ENCODE measurements at regions not wholly inside any gene's neighbourhood (a gene's known extent, or its start where the extent isn't known, plus 50 kb on each side); places are given as distances from the start of the nearest gene placed in this dataset.

DNA sequence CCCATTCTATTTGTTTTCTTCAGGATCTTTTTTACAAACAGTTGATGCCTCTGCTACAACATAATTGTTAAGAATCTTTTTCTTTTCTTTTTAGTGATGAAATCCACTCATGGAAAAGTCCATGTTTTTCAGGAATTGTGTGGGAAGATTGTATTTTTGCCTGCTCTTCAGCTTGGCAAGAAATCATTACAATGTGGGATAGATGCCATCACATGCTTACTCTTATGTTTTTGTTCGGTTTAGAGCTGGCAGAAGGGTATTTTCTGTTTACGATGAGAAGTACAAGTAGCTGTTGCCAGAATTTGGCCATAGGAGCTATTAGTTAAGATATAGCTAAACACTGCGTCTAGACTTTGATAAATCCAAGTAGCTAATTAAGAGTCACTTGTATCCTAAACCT is 2585.3 kb downstream of the ARAP2 start:
- Mint-ChIP-seq H3K36me3 (ENCODE audit: low read depth) (no peaks in the 10 kb centered on the region), H3K27ac (no peak overlapping the region), H3K27me3 (ENCODE audit: low read depth) (no peaks in the 10 kb centered on the region), H3K4me3 (no peak overlapping the region), H3K9me3 (peaks cover 23% of the 10 kb centered on the region), H3K4me1 (ENCODE audit: low read depth) (no peaks in the 10 kb centered on the region)
- intact Hi-C loops (cut with micrococcal nuclease): no loop called here
- CTCF ChIA-PET: no interaction called here
- no peak for DNase-seq

DNA sequence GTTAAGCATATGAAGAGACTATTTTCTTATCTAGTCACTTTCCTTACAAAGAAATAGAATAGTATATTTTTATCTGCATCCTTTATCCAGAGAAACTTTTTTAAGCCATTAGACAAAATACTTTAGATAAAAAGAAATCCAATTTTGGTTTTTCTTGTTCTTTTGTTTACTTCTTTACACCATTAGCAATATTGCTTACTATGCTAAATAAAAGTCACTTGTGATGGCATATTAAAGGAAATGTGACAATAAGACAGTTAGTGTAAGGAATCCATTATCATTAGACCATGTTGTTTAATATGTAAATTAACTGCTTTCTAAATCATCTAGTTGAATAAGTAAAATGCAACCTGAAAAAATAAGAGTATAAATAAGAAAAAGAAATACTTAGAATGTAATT is 2582.7 kb downstream of the ARAP2 start:
- intact Hi-C loops (cut with micrococcal nuclease): no loop called here
- DNase-seq: no peak
- H3K4me3 Mint-ChIP-seq: no peak overlapping the region
- H3K27me3 Mint-ChIP-seq (ENCODE audit: low read depth): no peaks in the 10 kb centered on the region
- H3K4me1 Mint-ChIP-seq (ENCODE audit: low read depth): no peaks in the 10 kb centered on the region
- H3K27ac Mint-ChIP-seq: no peak overlapping the region
- peaks cover 43% of the 10 kb centered on the region for H3K9me3 Mint-ChIP-seq
- no peaks in the 10 kb centered on the region for H3K36me3 Mint-ChIP-seq (ENCODE audit: low read depth)
- CTCF ChIA-PET: no interaction called here

DNA sequence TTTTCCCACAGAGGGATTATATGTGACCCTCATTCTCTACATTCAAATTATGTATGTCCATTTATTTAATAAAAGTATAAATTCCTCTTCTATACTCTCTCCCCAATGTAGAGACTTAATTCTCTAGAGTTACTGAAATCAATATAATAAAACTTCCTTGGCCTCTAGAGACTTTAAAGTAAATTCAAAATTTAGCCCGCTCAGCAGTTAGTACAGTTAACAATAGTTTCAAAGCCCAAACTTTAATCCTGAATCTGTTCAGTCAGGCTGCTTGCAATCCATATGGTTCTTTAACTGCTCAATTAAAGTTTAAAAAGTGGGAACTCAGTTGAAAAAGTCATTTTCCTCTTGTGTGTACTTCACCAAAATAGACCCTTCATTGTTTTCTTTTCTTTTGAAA is 2558.4 kb downstream of the ARAP2 start:
- H3K9me3 Mint-ChIP-seq: peaks cover 7% of the 10 kb centered on the region
- no peaks in the 10 kb centered on the region for H3K27me3 Mint-ChIP-seq (ENCODE audit: low read depth)
- CTCF ChIA-PET: no interaction called here
- intact Hi-C loops (cut with micrococcal nuclease): no loop called here
- no peak overlapping the region for H3K27ac Mint-ChIP-seq
- no peaks in the 10 kb centered on the region for H3K36me3 Mint-ChIP-seq (ENCODE audit: low read depth)
- no peak for DNase-seq
- no peaks in the 10 kb centered on the region for H3K4me1 Mint-ChIP-seq (ENCODE audit: low read depth)
- H3K4me3 Mint-ChIP-seq: no peak overlapping the region

DNA sequence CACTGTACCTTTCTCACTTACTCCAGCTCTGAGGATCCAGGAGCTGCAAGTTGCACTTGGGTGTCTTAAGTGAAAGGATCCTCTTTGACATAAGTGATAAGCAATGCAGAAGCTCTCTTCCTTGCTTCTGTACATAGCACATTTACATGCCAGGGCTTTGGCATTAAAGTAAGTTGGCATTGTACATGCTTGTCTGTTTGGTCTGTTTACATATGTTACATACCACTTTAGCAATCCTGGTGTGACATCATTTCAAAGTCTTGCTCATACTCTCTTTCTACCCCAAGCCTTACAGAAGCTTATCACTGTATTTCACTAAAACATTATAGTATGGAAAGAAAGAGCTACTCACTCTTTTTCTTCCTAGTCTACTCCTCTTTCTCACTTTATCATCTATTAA is 2548.3 kb downstream of the ARAP2 start:
- no peaks in the 10 kb centered on the region for H3K36me3 Mint-ChIP-seq (ENCODE audit: low read depth)
- intact Hi-C loops (cut with micrococcal nuclease): no loop called here
- CTCF ChIA-PET: no interaction called here

DNA sequence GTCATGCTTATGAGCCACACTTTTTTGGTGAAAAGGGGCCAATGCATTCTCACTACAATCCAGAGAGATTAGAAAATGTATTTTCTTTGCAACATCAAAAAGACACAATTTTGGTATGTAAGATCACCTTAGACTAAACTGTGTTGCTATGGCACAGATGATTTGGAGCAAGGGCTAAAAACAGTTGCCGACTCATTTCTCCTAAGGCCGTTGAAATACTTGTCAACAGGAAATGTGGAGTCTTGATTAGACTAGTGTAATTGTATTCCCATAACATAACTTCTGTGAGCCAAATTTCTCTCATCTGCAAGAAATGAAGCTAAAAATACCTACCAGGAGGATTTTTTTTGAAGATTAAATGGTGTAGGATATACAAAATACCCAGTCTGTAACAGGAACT is 2547.7 kb downstream of the ARAP2 start:
- Mint-ChIP-seq H3K36me3 (ENCODE audit: low read depth) (no peaks in the 10 kb centered on the region), H3K4me1 (ENCODE audit: low read depth) (no peaks in the 10 kb centered on the region), H3K27me3 (ENCODE audit: low read depth) (no peaks in the 10 kb centered on the region), H3K9me3 (peaks cover 6% of the 10 kb centered on the region), H3K4me3 (no peak overlapping the region), H3K27ac (no peak overlapping the region)
- CTCF ChIA-PET: no interaction called here
- no peak for DNase-seq
- intact Hi-C loops (cut with micrococcal nuclease): no loop called here

More for the DNA sequence above, 2548.3 kb downstream of the ARAP2 start:
- H3K4me3 Mint-ChIP-seq: no peak overlapping the region
- peaks cover 6% of the 10 kb centered on the region for H3K9me3 Mint-ChIP-seq
- no peak for DNase-seq
- H3K4me1 Mint-ChIP-seq (ENCODE audit: low read depth): no peaks in the 10 kb centered on the region
- H3K27me3 Mint-ChIP-seq (ENCODE audit: low read depth): no peaks in the 10 kb centered on the region
- H3K27ac Mint-ChIP-seq: no peak overlapping the region

DNA sequence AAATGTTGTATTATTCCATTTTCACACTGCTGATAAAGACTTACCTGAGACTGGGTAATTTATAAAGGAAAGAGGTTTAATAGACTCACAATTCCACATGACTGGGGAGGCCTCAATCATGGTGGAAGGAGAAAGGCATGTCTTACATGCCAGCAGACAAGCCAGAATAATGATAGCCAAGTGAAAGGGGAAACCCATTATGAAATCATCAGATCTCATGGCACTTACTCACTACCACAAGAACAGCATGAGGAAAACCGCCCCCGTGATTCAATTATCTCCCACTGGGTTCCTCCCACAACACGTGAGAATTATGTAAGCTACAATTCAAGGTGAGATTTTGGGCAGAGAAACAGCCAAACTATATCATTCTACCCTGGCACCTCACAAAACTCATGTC is 2535.1 kb downstream of the ARAP2 start:
- CTCF ChIA-PET: no interaction called here
- H3K27ac Mint-ChIP-seq: no peak overlapping the region
- no peak for DNase-seq
- no peaks in the 10 kb centered on the region for H3K4me1 Mint-ChIP-seq (ENCODE audit: low read depth)
- H3K36me3 Mint-ChIP-seq (ENCODE audit: low read depth): no peaks in the 10 kb centered on the region
- intact Hi-C loops (cut with micrococcal nuclease): no loop called here
- no peak overlapping the region for H3K4me3 Mint-ChIP-seq
- peaks cover 9% of the 10 kb centered on the region for H3K9me3 Mint-ChIP-seq
- H3K27me3 Mint-ChIP-seq (ENCODE audit: low read depth): no peaks in the 10 kb centered on the region

DNA sequence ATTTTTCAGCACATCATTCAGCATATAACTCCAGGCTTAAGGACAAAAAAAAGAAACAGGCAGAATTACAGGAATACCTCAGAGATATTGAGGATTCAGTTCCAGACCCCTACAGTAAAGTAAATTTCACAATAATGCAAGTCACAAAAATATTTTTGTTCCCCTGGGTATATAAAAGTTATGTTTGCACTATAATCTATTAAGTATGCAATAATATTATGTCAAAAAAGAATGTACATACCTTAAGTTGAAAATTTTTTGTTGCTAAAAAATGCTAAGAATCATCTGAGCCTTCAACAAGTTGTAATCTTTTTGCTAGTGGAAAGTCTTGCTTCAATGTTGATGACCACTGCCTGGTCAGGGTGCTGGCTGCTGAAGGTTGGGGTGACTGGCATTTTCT is 2532.5 kb downstream of the ARAP2 start:
- H3K4me1 Mint-ChIP-seq (ENCODE audit: low read depth): no peaks in the 10 kb centered on the region
- no peak for DNase-seq
- intact Hi-C loops (cut with micrococcal nuclease): no loop called here
- H3K9me3 Mint-ChIP-seq: peaks cover 9% of the 10 kb centered on the region
- H3K27ac Mint-ChIP-seq: no peak overlapping the region
- H3K27me3 Mint-ChIP-seq (ENCODE audit: low read depth): no peaks in the 10 kb centered on the region
- CTCF ChIA-PET: no interaction called here
- no peaks in the 10 kb centered on the region for H3K36me3 Mint-ChIP-seq (ENCODE audit: low read depth)
- no peak overlapping the region for H3K4me3 Mint-ChIP-seq

DNA sequence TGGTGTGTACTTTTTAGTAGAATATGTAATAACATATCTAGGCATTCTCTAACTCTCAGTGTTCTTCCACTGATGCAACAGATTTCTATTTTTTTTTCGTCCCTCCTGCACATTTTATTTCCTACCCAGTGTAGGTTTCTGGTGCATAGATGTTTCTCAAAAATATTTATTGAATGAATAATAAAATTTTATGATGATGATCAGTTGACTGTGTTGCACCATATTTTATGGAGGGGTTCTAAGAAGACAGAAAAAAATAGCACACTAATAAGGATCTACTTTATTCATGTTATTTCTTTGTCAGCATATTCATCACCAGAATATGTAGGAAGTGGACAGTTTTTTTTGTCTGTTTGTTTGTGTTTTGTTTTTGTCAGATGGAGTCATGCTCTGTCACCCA is 2529.3 kb downstream of the ARAP2 start:
- intact Hi-C loops (cut with micrococcal nuclease): no loop called here
- no peaks in the 10 kb centered on the region for H3K36me3 Mint-ChIP-seq (ENCODE audit: low read depth)
- H3K4me1 Mint-ChIP-seq (ENCODE audit: low read depth): no peaks in the 10 kb centered on the region
- CTCF ChIA-PET: no interaction called here
- no peak overlapping the region for H3K27ac Mint-ChIP-seq
- H3K4me3 Mint-ChIP-seq: no peak overlapping the region
- H3K9me3 Mint-ChIP-seq: peaks cover 6% of the 10 kb centered on the region
- H3K27me3 Mint-ChIP-seq (ENCODE audit: low read depth): no peaks in the 10 kb centered on the region
- no peak for DNase-seq

DNA sequence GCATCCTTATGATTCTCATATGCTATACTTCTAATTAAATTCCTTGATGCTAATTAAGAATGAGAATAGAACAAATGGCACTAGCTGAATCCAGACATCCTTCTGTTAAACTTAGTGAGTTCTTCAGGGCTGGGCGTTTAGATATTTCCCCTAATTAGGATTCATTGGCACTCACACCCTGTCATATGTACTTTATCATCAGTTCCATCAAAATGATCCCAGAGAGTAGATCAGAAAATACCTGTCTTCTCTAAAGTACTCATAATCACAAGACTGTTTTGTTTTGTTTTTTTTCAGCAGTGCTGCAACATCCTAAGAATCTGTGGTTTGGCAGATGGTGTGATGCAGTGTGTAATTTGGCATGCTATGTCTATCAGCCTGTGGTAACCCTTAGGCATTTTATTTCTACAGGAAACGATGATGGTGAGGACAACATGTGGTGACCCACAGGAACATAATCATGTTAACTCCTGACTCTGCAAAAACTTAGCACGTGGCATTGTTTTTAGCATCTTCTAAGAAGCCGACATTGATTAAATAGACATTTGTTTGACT is 2528.4 kb downstream of the ARAP2 start:
- DNase-seq: no peak
- intact Hi-C loops (cut with micrococcal nuclease): no loop called here
- no peaks in the 10 kb centered on the region for H3K27me3 Mint-ChIP-seq (ENCODE audit: low read depth)
- CTCF ChIA-PET: no interaction called here
- no peak overlapping the region for H3K27ac Mint-ChIP-seq
- H3K4me3 Mint-ChIP-seq: no peak overlapping the region
- H3K9me3 Mint-ChIP-seq: peaks cover 6% of the 10 kb centered on the region
- no peaks in the 10 kb centered on the region for H3K4me1 Mint-ChIP-seq (ENCODE audit: low read depth)
- no peaks in the 10 kb centered on the region for H3K36me3 Mint-ChIP-seq (ENCODE audit: low read depth)

DNA sequence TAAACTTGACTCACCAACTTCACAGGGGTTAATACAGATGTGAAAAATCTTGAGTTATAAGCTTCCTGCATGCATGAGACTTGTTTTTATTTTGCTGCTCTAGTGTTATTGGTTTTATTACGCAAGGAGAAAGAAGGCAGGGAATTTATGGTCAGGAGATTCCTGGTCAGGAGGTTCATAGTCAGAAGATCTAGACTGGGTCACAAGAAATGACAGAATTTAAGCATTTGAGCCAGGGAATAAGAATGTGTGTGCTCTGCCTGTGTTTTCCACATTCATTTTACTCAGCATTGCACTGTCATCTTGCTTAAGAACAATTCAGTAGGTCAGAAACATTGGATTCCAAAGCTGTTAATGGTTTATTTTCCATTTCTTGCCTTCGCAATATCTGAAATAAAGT is 2522.1 kb downstream of the ARAP2 start:
- Mint-ChIP-seq H3K9me3 (peaks cover 2% of the 10 kb centered on the region), H3K4me1 (ENCODE audit: low read depth) (no peaks in the 10 kb centered on the region), H3K4me3 (no peak overlapping the region), H3K36me3 (ENCODE audit: low read depth) (no peaks in the 10 kb centered on the region), H3K27ac (no peak overlapping the region), H3K27me3 (ENCODE audit: low read depth) (no peaks in the 10 kb centered on the region)
- CTCF ChIA-PET: no interaction called here
- intact Hi-C loops (cut with micrococcal nuclease): no loop called here
- no peak for DNase-seq

DNA sequence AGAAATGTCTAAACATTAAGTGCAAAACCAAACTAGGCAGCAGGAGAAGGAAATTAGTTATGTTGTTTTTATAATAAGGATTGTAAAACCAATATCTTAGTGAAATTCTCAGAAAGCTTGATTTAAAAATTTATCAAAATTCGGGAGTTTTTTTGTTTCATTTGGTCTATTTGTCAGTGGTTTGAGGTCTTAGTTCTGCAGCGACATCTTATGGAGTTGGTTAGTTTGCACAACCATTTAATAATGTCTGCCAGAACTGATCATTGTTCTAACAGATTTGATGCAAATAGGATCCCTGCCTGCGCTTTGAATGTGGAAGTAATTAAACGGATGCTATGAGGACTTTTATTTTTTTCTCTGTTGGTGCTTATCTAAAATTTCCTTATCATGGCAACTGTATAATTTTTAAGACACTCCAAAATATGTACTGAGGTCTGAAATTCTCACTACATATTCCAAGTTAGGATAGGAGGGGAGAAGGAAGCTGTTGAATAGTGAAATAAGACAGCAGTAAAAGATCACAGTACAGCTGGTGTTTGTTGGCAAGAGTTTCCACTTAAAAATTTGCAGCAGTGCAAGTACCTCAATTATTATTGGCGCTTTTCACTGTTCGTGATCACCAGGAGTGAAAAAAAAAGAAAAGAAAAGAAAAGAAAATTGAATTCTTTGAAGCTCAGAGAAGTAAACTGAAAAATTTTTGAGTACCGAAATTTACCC is 2521.4 kb downstream of the ARAP2 start:
- Mint-ChIP-seq H3K4me3 (no peak overlapping the region), H3K4me1 (ENCODE audit: low read depth) (no peaks in the 10 kb centered on the region), H3K9me3 (peaks cover 2% of the 10 kb centered on the region), H3K36me3 (ENCODE audit: low read depth) (no peaks in the 10 kb centered on the region), H3K27ac (no peak overlapping the region), H3K27me3 (ENCODE audit: low read depth) (no peaks in the 10 kb centered on the region)
- no peak for DNase-seq
- CTCF ChIA-PET: no interaction called here
- intact Hi-C loops (cut with micrococcal nuclease): no loop called here

DNA sequence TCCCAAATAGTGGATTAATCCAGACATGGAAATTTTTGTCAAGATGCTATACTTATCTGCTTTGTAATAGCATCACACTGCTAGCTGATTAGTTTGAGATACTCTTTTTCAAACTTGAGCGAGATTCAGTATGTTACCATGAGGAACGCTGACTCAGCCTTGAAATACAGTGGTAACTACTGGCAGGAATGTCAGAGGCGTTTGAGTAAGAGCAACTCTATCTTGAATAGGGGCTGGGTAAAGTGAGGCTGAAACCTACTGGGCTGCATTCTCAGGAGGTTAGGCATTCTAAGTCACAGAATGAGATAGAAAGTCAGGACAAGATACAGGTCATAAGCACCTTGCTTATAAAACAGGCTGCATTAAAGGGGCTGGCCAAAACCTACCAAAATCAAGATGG is 2519.6 kb downstream of the ARAP2 start:
- H3K9me3 Mint-ChIP-seq: no peaks in the 10 kb centered on the region
- intact Hi-C loops (cut with micrococcal nuclease): no loop called here
- no peak for DNase-seq
- no peak overlapping the region for H3K4me3 Mint-ChIP-seq
- no peaks in the 10 kb centered on the region for H3K4me1 Mint-ChIP-seq (ENCODE audit: low read depth)
- no peaks in the 10 kb centered on the region for H3K36me3 Mint-ChIP-seq (ENCODE audit: low read depth)
- CTCF ChIA-PET: no interaction called here
- no peaks in the 10 kb centered on the region for H3K27me3 Mint-ChIP-seq (ENCODE audit: low read depth)
- no peak overlapping the region for H3K27ac Mint-ChIP-seq

DNA sequence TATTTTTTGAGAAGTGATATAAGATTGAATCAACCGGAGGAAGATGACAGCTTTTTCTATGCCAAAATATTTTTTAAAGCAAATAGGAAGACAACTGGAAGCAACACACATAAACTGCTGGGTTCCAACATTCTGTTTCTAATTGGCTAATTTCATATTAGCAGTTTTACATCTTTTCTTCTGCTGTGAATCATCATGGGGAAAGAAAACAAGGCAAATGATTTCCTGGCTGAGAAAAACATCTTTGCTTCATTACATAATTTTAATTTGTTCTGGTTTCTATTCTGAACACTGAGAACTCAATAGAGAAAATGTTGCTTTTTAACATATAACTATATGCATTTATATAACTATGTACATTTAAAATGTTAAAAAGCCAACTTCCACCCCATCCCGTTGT is 2518.5 kb downstream of the ARAP2 start:
- Mint-ChIP-seq H3K27me3 (ENCODE audit: low read depth) (no peaks in the 10 kb centered on the region), H3K9me3 (no peaks in the 10 kb centered on the region), H3K27ac (no peak overlapping the region), H3K4me1 (ENCODE audit: low read depth) (no peaks in the 10 kb centered on the region), H3K4me3 (no peak overlapping the region), H3K36me3 (ENCODE audit: low read depth) (no peaks in the 10 kb centered on the region)
- no peak for DNase-seq
- intact Hi-C loops (cut with micrococcal nuclease): no loop called here
- CTCF ChIA-PET: no interaction called here
